Kidney glomerular epithelial cell (primary cell): ENCODE measurements at regions not wholly inside any gene's neighbourhood (a gene's known extent, or its start where the extent isn't known, plus 50 kb on each side); places are given as distances from the start of the nearest gene placed in this dataset.

Source experiments
- DNase-seq: peaks from one replicate; lab custom pipeline; 2025; lab: John Stamatoyannopoulos, UW

DNA sequence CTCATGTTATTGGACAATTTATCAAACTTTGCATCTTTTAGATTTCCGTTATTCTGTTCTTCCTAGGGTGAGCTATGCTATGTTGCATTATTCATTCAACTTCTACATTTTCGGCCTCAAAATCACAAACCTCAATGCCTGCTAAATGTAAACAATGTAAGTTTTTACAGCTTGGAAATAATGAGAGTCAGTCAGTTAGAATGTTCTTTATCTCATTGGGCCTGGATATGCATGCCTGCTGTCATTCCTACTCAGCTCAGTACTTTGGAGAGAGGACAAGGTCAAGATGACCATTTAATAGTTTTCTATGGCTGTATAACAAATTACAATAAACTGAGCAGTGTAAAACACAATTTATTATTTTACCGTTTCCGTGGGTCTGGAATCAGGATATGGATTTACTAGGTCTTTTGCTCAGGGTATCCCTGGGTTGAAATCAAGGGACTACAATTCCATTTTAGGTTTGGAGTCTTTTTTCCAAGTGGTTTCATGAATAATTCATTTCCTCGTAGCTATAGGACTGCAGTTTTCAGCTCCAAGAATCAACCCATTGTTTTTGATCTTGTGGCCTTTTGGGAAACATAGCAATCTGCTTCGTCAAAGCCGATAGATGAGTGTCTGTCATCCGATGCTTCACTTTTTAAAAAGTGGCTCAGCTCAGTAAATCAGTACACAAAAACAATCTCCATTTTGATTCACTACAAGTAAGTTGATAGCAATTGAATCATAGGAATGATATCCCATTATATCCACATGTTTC is 1143.2 kb upstream of the CDH6 start:
- DNase-seq, result no peak

DNA sequence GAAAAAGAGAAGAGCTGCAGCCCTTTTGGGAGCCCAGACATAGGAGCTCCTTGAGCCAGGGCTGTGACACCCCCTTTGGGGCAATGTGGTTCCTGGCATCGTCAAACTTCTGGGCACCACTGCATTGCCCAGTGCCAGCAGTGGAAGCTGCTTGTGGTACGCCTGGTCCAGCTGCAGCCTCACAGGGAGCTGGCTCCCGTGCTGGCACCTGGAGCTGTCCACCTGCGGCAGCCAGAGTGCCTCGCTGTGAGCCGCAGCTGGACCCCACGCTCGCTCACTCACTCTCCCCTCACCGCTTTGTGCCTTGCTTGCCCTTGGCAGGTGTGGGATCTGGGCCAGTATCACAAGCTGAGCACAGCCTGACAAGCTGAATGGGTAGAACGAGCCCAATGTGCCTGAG is 1150.8 kb upstream of the CDH6 start:
- no peak for DNase-seq

DNA sequence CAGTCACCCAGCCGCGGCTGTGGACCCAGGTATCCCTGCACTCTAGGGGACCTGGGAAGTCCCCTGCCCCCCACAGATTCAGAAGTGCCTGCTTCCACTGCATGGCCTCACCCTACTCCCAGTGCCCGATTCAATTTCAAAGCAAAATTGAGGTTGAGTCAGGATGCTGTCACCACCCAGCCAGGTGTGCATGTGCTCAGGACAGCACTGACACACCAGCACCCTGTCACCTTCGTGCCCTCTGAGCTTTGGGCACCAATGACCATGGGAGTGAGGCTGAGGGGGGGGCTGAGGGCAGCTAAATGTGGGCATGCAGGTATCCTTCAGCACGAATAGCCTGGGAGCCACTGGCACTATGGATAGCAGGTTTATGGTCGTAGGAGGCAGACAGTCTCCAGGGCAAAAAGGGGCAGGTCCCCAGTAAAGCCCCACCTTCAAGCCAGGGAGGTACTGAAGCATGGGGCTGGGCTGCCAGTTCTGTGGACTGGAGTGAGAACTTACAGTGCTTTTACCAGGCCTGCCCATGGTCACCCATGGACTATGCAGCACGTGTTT is 1151.6 kb upstream of the CDH6 start:
- DNase-seq, result no peak

DNA sequence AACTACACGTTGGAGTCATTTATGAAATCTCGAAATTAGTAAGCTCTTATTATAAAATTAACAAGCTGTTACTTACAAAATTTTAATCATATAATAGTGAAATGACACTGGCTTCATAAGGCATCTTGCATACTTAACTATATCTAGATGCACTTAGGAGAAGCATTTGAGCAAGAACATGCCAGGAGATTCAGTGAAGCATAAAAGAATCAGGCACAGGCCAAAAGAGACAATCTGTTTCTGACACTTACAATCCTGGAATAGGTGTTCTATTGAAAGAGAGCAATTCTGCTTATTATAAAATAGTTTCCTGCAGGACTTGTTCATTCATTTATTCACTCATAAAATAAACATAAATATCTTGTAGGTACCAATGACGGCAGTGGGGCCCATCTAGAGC is 1152.2 kb upstream of the CDH6 start:
- no peak for DNase-seq

DNA sequence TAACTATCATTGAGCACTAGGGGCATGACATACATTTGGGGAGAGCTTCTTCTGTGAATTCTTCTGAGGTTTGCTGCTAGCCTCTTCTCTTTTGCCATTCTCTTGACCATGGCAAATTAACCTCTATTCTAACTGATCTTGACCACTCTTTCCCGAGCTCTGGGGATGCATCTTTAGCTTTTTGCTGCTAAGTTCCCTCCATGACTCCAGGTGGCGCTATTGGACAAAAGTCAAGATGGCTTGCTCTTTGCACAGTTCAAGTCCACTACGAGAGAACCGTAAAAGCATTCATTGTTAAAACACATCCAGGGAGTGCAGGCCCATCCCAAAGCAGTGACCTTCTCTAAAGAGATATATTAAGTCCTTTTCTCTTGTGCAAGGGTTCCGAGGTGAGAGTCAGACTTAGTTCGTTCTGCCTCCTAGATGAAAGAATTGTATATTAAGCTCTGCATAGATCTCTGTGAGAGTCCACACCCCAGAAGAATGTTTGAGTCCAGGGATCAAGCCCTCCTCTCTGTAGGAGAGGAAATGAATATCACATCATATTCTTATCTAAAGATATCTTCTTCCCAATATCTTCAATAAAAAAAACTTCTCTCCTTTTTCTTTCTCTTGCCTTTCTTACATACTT is 1152.9 kb upstream of the CDH6 start:
- DNase-seq, result peak; percentile 75

DNA sequence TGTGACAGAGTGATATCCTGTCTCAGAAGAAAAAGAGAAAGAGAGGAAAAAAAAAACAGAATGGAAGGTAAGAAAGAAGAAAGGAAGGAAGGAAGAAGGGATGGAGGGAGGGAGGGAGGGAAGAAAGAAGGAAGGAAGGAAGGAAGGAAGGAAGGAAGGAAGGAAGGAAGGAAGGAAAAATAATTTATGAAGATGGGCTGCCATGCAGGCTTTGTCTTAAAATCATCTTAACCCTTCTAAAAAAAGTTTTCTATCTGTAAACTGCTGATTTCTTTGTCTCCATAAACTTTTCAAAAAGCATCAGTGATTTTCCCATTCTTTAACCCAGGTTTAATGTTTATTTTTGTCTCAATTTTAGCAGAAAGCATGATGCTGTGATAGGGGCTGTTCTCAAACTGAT is 1154.1 kb upstream of the CDH6 start:
- DNase-seq, result no peak

DNA sequence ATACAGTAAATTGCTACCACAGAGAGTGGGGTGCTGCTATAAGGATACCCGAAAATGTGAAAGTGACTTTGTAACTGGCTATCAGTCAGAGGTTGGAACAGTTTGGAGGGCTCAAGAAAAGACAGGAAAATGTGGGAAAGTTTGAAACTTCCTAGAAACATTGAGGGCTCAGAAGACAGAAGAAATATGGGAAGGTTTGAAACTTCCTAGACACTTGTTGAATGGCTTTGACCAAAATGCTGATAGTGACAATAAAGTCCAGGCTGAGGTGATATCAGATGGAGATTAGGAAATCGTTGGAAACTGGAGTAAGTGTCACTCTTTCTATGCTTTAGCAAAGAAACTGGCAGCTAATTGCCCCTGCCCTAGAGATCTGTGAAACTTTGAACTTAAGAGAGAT is 1158.6 kb upstream of the CDH6 start:
- no peak for DNase-seq

DNA sequence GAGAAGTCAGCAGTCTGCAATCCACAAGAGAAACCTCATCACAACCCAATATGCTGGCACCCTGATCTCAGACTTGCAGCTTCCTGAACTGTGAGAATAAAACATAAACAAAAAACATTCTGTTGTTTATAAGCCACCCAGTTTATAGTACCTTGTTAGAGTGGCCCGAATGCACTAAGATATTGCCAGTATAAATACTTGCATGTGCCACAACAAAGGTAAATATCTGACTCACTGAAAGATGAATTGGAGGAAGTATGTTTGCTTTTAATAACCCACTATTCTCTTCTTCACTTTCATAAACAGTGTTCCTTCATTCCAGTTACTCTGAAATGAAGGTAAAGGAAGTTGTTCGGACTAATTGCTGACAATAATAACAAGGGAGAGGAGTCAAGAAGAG is 1163.4 kb upstream of the CDH6 start:
- DNase-seq, result no peak

DNA sequence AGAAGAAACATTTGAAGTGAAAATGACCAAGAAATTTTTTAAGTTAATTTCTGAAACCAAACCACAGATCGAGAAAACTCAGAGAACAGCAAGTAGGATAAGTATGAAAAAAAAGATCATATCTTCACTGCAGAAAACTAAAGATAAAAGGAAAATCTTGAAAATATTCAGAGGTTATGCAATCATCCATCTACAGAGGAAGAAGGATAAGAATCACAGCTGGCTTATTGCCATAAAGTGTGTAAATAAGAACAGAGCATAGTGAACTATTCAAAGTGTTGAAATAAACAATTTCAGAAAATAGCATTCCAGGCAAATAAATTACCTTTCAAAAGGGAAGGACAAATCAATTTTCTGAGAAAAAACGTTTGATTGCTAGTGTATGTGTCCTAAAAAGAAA is 1191.7 kb upstream of the CDH6 start:
- no peak for DNase-seq

DNA sequence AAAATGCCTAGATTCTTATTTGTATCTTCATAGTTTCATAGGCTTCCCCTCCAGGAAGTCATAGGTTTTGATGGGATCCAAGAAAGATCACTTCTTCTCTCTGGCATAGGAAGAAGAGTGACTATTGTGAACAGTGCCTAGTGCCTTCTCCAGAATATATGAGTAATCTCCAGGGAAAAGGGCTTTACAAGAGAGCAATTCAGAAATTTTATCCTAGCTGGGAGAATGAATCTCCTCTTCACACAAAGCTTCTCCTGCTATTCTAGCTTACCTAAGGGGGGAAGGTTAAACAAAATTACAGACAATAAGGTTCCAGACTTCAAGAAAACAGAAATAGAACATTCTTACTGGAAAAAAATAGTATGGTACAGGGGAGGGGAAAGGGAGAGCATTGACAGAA is 1193.3 kb upstream of the CDH6 start:
- no peak for DNase-seq

DNA sequence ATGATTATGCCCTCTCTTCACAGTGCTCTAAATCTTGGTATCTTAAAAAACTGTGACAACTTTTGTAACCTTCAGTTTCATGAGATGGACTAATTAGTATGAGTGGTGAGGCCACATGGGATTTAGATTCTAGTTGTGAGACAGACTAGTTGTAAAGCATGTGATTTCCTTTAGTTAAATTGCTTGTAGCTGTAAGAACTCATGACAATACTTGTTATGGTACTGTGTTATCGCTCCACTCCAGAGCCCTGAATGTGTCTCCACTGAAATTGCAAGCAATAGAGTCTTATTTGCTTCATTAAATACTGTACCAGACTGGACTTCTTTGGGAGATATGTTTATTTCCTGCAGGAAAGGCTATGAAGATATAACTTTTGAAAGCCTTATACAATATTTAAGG is 1198.3 kb upstream of the CDH6 start:
- DNase-seq, result no peak

DNA sequence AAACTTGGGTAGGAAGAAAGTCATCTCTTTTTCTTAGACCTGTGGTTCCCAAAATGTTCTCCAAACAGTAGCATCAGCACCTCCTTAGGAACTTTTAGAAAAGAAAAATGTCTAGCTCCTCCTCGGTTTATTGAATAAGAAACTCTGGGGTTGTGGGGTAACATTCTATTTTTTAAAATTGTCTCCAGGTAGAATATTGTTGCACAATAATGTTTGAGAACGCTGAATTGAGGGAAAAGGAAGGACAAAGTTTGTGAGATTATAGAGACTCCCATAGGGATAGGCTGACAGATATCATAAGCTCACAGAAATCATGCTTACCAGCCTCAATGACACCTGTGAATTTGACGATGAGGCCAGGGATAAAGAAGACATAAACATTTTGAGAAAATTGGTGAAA is 1199.0 kb upstream of the CDH6 start:
- DNase-seq, result no peak

DNA sequence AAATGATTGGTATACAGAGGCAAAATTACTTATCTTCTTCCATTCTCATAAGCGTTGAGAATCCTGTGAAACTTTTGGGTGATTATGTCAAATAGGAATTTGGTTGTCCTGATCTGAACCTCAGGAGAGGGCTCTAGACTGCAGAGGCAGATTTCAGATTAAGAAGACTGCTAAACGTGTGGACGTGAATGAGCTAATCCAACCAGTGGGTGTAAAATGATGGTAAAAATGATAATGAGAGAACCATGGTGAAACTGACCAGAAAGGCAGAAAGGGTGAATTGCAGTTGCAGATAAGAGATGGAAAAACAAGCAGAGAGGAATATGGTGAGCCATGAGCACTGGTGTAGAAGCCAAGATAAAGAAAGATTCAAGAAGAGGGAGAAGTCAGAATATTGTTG is 1200.2 kb upstream of the CDH6 start:
- no peak for DNase-seq

DNA sequence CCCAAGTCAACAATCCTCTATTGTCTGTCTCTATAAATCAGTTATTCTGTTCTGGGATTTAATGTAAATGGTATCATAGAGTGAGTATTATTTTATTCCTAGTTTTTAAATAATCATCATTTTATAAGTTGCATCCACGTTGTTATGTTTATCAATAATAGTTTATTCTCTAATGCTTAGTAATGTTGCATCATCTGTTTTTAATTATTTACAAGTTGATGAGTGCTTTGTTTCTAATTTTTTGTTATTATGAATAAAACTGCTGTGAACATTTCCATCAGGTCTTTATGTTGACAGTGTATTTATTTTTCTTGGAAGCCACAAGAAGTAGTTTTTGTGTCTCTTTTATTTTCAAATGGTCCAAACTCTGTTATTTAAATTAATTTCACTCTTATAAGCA is 1201.2 kb upstream of the CDH6 start:
- no peak for DNase-seq

DNA sequence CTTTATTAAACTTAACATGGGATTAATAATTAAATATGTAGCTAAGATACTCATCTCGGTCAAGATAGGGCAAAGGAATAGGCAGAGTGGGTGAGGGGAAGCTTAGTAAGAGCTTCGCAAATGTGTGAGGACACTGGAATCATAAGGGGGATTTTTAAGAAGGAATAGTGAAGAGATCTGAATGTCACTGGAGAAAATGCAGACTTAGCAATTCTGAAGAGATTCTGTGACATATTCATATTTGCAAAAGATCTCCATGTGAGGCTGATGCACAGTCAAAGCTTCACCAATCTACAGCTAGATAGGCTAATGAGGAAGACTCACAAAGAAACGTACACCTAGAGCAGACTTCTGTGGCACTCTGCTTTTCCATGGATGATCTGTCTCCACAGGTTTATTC is 1202.8 kb upstream of the CDH6 start:
- no peak for DNase-seq

DNA sequence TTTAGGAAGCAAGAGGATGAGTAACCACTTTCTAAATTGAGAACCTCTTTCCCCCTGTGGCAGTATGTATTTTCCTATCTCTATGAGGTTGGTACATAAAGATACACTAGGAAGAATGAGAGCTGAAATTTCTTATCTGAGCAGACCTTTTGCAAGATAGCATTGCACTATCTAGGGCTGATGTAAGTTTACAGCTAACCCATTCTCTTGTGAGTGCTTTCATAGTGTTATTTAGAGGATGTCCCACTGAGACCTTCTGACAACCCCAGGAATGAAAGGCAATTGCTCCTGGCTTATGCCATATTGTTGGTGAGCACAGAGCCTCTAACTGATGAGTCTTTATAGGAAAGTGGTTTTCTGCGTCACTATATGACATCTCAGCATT is 1209.3 kb upstream of the CDH6 start:
- DNase-seq, result no peak

DNA sequence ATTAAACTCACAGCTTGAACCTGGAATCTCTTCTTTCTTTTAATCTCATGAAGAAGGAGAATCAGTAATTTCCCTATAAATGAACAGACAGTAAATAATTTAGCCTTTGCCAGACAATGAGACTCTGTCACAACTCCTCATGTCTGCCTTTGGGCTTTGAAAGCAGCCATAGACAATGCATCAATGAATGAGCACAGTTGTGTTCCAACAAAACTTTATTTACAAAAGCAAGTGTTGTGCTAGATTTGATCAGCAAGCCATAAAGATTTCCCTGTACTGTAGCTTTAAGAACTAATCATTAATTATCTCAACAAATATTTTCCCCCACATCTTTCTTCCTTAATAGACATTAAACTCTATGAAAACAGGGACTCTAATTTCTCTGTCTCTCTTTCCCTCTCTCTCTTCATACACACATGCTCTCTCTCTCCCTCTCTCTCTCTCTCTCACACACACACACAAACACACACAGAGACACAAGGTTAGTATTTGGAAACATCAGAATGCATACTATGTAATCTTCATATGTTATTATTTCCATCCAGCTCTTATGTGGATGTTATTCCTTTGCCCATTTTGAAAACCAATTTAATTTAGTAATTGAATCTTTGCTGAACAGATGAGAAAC is 1209.8 kb upstream of the CDH6 start:
- DNase-seq, result no peak

DNA sequence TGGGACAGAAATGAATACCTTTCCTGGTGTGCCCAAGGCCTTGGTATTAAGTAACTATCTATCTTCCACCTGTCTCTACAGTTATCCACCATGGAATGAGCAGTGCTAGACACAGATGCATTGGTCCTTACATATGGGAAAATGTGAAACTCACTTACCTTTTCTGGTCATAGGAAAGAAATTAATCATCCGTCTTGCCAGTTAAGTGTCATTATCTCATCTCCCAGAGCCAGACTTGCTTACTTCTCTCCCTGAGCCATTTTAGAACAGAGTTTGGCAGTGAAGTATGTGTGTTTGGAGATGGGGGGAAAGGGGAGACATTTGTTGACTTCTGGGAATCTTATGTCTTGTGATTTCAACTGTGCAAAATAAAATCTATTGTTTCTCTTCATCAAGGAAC is 1211.0 kb upstream of the CDH6 start:
- DNase-seq, result no peak

DNA sequence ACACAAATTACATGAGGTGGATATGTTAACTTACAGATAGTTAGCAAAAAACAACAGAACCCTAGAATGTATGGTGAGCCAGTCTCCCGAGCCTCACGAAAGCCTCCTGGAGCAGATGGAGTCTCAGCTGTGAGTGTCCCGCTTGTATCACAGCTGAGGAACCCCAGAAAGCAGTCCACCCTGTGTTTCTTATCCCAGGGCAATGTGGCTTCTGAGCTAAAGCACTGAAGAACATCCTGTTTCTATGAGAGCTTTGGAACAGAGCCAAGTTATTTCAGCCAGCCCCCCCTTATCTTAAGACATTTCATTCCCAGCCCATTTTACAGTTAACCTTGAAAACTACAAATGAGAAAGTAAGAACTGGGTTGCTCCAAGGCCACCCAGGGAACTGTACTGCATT is 1220.9 kb upstream of the CDH6 start:
- DNase-seq, result no peak

DNA sequence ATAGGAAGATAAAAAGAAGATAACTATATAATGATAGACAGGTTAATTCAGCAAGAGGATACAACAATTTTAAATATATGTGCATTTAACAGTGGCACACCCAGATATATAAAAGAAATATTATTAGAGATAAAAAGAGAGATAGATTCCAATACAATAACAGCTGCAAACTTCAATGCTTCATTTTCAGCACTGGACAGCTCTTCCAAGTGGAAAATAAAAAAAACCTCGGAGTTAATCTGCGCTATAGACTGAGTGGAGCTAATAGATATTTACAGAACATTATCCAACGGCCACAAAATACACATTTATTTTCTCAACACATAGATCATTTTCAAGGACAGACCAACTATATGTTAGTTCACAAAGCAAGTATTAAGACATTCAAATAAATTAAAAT is 1229.5 kb upstream of the CDH6 start:
- no peak for DNase-seq

DNA sequence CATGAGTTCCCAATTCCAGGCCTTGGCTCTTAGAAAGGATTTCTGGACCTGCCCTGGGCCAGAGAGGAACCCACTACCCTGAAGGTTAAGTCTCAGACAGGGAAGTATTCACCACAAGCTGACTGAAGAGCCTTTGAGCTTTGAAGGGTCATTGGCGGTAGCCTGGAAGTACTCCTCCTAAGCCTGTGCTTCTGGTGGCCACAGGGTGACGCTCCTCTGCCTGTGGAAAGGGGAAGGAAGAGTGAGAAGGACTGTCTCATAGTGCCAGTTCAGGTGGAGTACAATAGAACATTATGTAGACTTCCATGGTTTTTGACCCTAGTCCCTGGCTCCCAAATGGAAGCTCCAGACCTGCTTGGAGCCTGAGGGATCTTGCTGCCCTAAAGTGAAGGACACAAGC is 1233.2 kb upstream of the CDH6 start:
- no peak for DNase-seq

DNA sequence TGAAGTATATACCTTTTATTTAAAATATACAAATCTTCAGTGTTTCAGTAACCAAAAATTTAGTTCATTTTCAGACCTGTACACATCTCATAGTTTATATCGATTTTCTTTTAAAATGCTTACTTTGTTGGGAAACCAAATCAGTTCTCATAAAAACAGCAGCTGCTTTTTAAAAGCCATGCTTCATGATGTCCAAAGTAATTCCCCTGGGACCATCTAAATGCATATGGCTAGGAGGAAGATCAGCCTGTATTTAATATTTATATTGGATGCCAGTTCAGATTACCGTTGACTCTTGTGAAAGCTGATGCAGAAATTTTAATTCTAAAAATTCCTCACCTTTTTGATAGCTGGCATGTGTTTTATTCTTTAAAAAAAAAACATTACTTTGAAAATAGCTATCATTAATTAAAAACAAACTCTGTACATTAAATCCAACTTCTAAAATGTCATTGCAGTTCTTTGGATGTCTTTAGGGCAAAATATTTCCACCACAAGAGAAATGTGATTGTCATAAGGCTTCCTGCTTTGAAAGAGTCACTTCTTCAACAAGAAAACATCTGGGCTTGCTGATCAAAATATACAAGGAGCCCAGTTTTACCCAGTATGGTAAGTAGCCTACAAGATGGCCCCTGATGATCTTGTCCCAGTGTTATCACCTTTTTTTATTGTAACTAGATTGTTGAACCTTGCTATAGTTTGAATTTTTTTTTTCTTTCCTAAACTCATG is 1242.9 kb upstream of the CDH6 start:
- DNase-seq, result no peak
